Testis (tissue), 2 donors: ENCODE measurements at regions not wholly inside any gene's neighbourhood (a gene's known extent, or its start where the extent isn't known, plus 50 kb on each side); places are given as distances from the start of the nearest gene placed in this dataset.

Source experiments
- CTCF ChIP-seq, 3 experiments: fragments of 450-650 bp in 2 of 3; fragments of 200-600 bp in 1 of 3; sonication (generic) in 1 of 3; IDR thresholded peaks; one replicate each; pipeline ENCODE4 v1.5.1; 2016 to 2019; ENCODE audit warnings: antibody characterized with exemption in 3 of 3, mild to moderate bottlenecking in 2 of 3, moderate library complexity in 1 of 3
- POLR2A ChIP-seq: fragments of 450-650 bp; IDR thresholded peaks from one replicate; pipeline ENCODE4 v1.6.1; 2017; ENCODE audit warnings: antibody characterized with exemption, mild to moderate bottlenecking, moderate library complexity

- TF ChIP-seq CTCF (IDR thresholded peaks at IDR 0.05), result no peak
- no peak for TF ChIP-seq POLR2A
Observed at GRCh38 chr17:71402007-71402406, 718.8 kb upstream of the SOX9 start.
